Mesendoderm (in vitro differentiated cells): ENCODE measurements at regions not wholly inside any gene's neighbourhood (a gene's known extent, or its start where the extent isn't known, plus 50 kb on each side); places are given as distances from the start of the nearest gene placed in this dataset.

Experiments used
- DNase-seq: peaks from one replicate; pipeline ENCODE4 v3.0.0; 2013
- H2AK5ac ChIP-seq: 2 replicates; pipeline ENCODE4 v1.6.1; 2013; ENCODE audit warnings: low read length, inconsistent platforms
- H2BK120ac ChIP-seq: 2 replicates; pipeline ENCODE4 v1.6.1; 2013; ENCODE audit warnings: low read depth, mild to moderate bottlenecking, low read length, moderate library complexity, mixed read lengths
- H2BK15ac ChIP-seq: replicated peaks from 2 replicates; pipeline ENCODE4 v1.6.1; 2013; ENCODE audit warnings: low read depth, mild to moderate bottlenecking, moderate library complexity
- H2BK5ac ChIP-seq: 2 replicates; pipeline ENCODE4 v1.6.1; 2013; ENCODE audit warnings: low read length, inconsistent platforms
- H3K18ac ChIP-seq: 2 replicates; pipeline ENCODE4 v1.6.1; 2013; ENCODE audit warnings: mild to moderate bottlenecking, low read length, mixed read lengths
- H3K23ac ChIP-seq: one replicate; pipeline ENCODE4 v1.6.1; 2013; ENCODE audit warnings: low read length
- H3K27ac ChIP-seq: 2 replicates; pipeline ENCODE4 v1.5.1; 2013; ENCODE audit warnings: low read depth, mild to moderate bottlenecking, inconsistent platforms, low read length, moderate library complexity
- H3K27me3 ChIP-seq: 2 replicates; pipeline ENCODE4 v1.6.1; 2013; ENCODE audit warnings: low read length, control low read depth, mild to moderate bottlenecking, inconsistent platforms; ENCODE audit not compliant: insufficient read depth, poor library complexity
- H3K36me3 ChIP-seq: 2 replicates; pipeline ENCODE4 v1.6.1; 2013; ENCODE audit warnings: low read length, inconsistent platforms; ENCODE audit not compliant: control insufficient read depth, insufficient read depth
- H3K4ac ChIP-seq: one replicate; pipeline ENCODE4 v1.6.1; 2013; ENCODE audit warnings: low read depth, mild to moderate bottlenecking, low read length, moderate library complexity
- H3K4me1 ChIP-seq: 2 replicates; pipeline ENCODE4 v1.6.1; 2013; ENCODE audit warnings: low read depth, low read length, inconsistent platforms; ENCODE audit not compliant: control insufficient read depth
- H3K4me2 ChIP-seq: 2 replicates; pipeline ENCODE4 v1.6.1; 2013; ENCODE audit warnings: low read length
- H3K4me3 ChIP-seq: 2 replicates; pipeline ENCODE4 v1.5.1; 2013; ENCODE audit warnings: mild to moderate bottlenecking, low read length
- H3K56ac ChIP-seq: one replicate; pipeline ENCODE4 v1.6.1; 2013; ENCODE audit warnings: low read length
- H3K79me1 ChIP-seq: 2 replicates; pipeline ENCODE4 v1.6.1; 2013; ENCODE audit warnings: low read length, inconsistent platforms
- H3K79me2 ChIP-seq: 2 replicates; pipeline ENCODE4 v1.6.1; 2013; ENCODE audit warnings: mild to moderate bottlenecking, low read length; ENCODE audit not compliant: control insufficient read depth, insufficient read depth
- H3K9ac ChIP-seq: 2 replicates; pipeline ENCODE4 v1.6.1; 2013; ENCODE audit warnings: low read length, inconsistent platforms
- H4K5ac ChIP-seq: one replicate; pipeline ENCODE4 v1.6.1; 2013; ENCODE audit warnings: low read length
- H4K8ac ChIP-seq: one replicate; pipeline ENCODE4 v1.6.1; 2013; ENCODE audit warnings: low read depth, mild to moderate bottlenecking, control low read depth, low read length, moderate library complexity
- WGBS: extraction: QIAGEN DNeasy Blood & Tissue Kit; methylation state at CpG from one replicate; pipeline ENCODE4 v1.1.7; 2013; ENCODE audit warnings: low lambda C conversion rate, missing lambda C conversion rate; ENCODE audit not compliant: insufficient coverage; ENCODE audit errors: extremely low coverage; 5-methylcytosine and 5-hydroxymethylcytosine counted together

- H3K4me1 ChIP-seq: peaks cover 12% of the 10 kb centered on the region
- no peak overlapping the region for H3K18ac ChIP-seq
- no peaks in the 10 kb centered on the region for H3K79me2 ChIP-seq
- no peak overlapping the region for H3K9ac ChIP-seq
- H2BK5ac ChIP-seq: no peak overlapping the region
- no peak overlapping the region for H3K4ac ChIP-seq
- H2BK15ac ChIP-seq: no peak overlapping the region
- no peak overlapping the region for H4K8ac ChIP-seq
- no CpG with 5 or more reads among the region's 10 CpGs for WGBS
- H3K36me3 ChIP-seq: no peaks in the 10 kb centered on the region
- H2AK5ac ChIP-seq: no peak overlapping the region
- H3K23ac ChIP-seq: no peak overlapping the region
- H3K27ac ChIP-seq: no peak overlapping the region
- H2BK120ac ChIP-seq: no peak overlapping the region
- no peaks in the 10 kb centered on the region for H3K27me3 ChIP-seq
- no peaks in the 10 kb centered on the region for H3K79me1 ChIP-seq
- DNase-seq: no peak
- H4K5ac ChIP-seq: no peak overlapping the region
- no peak overlapping the region for H3K4me3 ChIP-seq
- no peak overlapping the region for H3K4me2 ChIP-seq
- H3K56ac ChIP-seq: no peak overlapping the region
These were observed 50.6 kb upstream of the SMNDC1 start for GRCh38 chr10:110355141-110355831.

GRCh38 chr10:110355922-110356627 is 51.4 kb upstream of the SMNDC1 start:
- H3K27me3 ChIP-seq: no peaks in the 10 kb centered on the region
- no CpG with 5 or more reads among the region's 9 CpGs for WGBS

GRCh38 chr10:110356628-110357245 is 52.0 kb upstream of the SMNDC1 start:
- Histone ChIP-seq H4K8ac (no peak overlapping the region), H3K4me2 (no peak overlapping the region), H2BK120ac (no peak overlapping the region), H3K9ac (no peak overlapping the region), H2BK15ac (no peak overlapping the region), H3K4me3 (no peak overlapping the region), H3K27me3 (no peaks in the 10 kb centered on the region), H3K23ac (peak overlapping the region; percentile 59), H3K27ac (no peak overlapping the region), H3K79me1 (no peaks in the 10 kb centered on the region), H3K36me3 (no peaks in the 10 kb centered on the region), H3K56ac (peak overlapping the region; percentile 36), H2AK5ac (peak overlapping the region; percentile 34), H3K79me2 (no peaks in the 10 kb centered on the region), H3K4ac (no peak overlapping the region), H3K18ac (peak overlapping the region; percentile 4), H2BK5ac (no peak overlapping the region), H3K4me1 (peaks cover 12% of the 10 kb centered on the region), H4K5ac (no peak overlapping the region)
- WGBS: no CpG with 5 or more reads among the region's 19 CpGs
- no peak for DNase-seq

More at GRCh38 chr10:110355922-110356627, 51.4 kb upstream of the SMNDC1 start:
- Histone ChIP-seq H3K4me2 (no peak overlapping the region), H3K36me3 (no peaks in the 10 kb centered on the region), H3K79me1 (no peaks in the 10 kb centered on the region), H4K8ac (no peak overlapping the region), H3K9ac (no peak overlapping the region), H3K4me1 (peaks cover 12% of the 10 kb centered on the region), H3K4ac (no peak overlapping the region), H3K56ac (peak overlapping the region; percentile 6), H3K23ac (no peak overlapping the region), H2AK5ac (peak overlapping the region; percentile 34), H3K18ac (no peak overlapping the region), H3K79me2 (no peaks in the 10 kb centered on the region), H3K27ac (no peak overlapping the region), H4K5ac (no peak overlapping the region), H2BK120ac (no peak overlapping the region), H2BK15ac (no peak overlapping the region), H3K4me3 (no peak overlapping the region), H2BK5ac (no peak overlapping the region)
- no peak for DNase-seq

GRCh38 chr10:110357252-110357780 is 52.6 kb upstream of the SMNDC1 start:
- Histone ChIP-seq H4K8ac (no peak overlapping the region), H2AK5ac (peak overlapping the region; percentile 15), H3K9ac (no peak overlapping the region), H4K5ac (no peak overlapping the region), H3K4me1 (peaks cover 15% of the 10 kb centered on the region), H3K4ac (no peak overlapping the region), H3K23ac (peak overlapping the region; percentile 59), H3K4me3 (no peak overlapping the region), H3K27ac (no peak overlapping the region), H3K18ac (peak overlapping the region; percentile 4), H3K36me3 (no peaks in the 10 kb centered on the region), H3K27me3 (no peaks in the 10 kb centered on the region), H2BK5ac (no peak overlapping the region), H3K4me2 (no peak overlapping the region), H2BK120ac (no peak overlapping the region), H3K56ac (peak overlapping the region; percentile 36), H2BK15ac (no peak overlapping the region), H3K79me1 (no peaks in the 10 kb centered on the region), H3K79me2 (no peaks in the 10 kb centered on the region)
- DNase-seq: no peak
- no CpG with 5 or more reads among the region's 17 CpGs for WGBS

- H3K79me2 ChIP-seq: no peaks in the 10 kb centered on the region
- no peak overlapping the region for H3K23ac ChIP-seq
- H3K36me3 ChIP-seq: no peaks in the 10 kb centered on the region
- no peak overlapping the region for H2BK5ac ChIP-seq
- H3K27ac ChIP-seq: no peak overlapping the region
- H3K4ac ChIP-seq: no peak overlapping the region
- no peak overlapping the region for H4K8ac ChIP-seq
- no peak overlapping the region for H4K5ac ChIP-seq
- DNase-seq: no peak
- no peak overlapping the region for H2BK120ac ChIP-seq
- H3K18ac ChIP-seq: no peak overlapping the region
- peaks cover 15% of the 10 kb centered on the region for H3K4me1 ChIP-seq
- peak overlapping the region; percentile 43 for H2AK5ac ChIP-seq
- WGBS: no CpG with 5 or more reads among the region's 9 CpGs
- no peaks in the 10 kb centered on the region for H3K79me1 ChIP-seq
- no peaks in the 10 kb centered on the region for H3K27me3 ChIP-seq
- H3K9ac ChIP-seq: no peak overlapping the region
- no peak overlapping the region for H3K56ac ChIP-seq
- no peak overlapping the region for H3K4me3 ChIP-seq
- no peak overlapping the region for H2BK15ac ChIP-seq
- H3K4me2 ChIP-seq: no peak overlapping the region
These were observed 53.2 kb upstream of the SMNDC1 start for GRCh38 chr10:110357871-110358270.
